CD14-positive monocyte (primary cell): ENCODE measurements at regions not wholly inside any gene's neighbourhood (a gene's known extent, or its start where the extent isn't known, plus 50 kb on each side); places are given as distances from the start of the nearest gene placed in this dataset.

ENCODE experiments used
- DNase-seq, 3 donors: peaks; one replicate each; pipeline ENCODE4 v3.0.0-alpha.2; 2011 to 2022
- H2AFZ ChIP-seq: 2 replicates; pipeline ENCODE4 v1.6.0; 2012; ENCODE audit warnings: mild to moderate bottlenecking, low read depth, low read length, inconsistent platforms; ENCODE audit not compliant: insufficient read depth, poor library complexity, severe bottlenecking
- H3K27ac ChIP-seq, 2 donors: 1 replicate in 1 of 2; 2 replicates in 1 of 2; pipeline ENCODE4 v1.5.1; 2012 to 2013; ENCODE audit warnings: low read length in 2 of 2, control low read depth in 1 of 2, inconsistent platforms in 1 of 2, low read depth in 1 of 2, mild to moderate bottlenecking in 1 of 2
- H3K27me3 ChIP-seq, 2 donors: one replicate each; pipeline versions ENCODE4 v1.6.0 to v1.6.1; 2011 to 2013; ENCODE audit warnings: low read length in 2 of 2; ENCODE audit not compliant: control insufficient read depth in 2 of 2, insufficient read depth in 2 of 2
- H3K36me3 ChIP-seq, 2 donors: replicated peaks in 1 of 2; 1 replicate in 1 of 2; 2 replicates in 1 of 2; pipeline versions ENCODE4 v1.5.1 to v1.6.1; 2012 to 2013; ENCODE audit warnings: low read length in 2 of 2, control low read depth in 1 of 2, inconsistent platforms in 1 of 2, mild to moderate bottlenecking in 1 of 2; ENCODE audit not compliant: insufficient read depth in 2 of 2, control insufficient read depth in 1 of 2
- H3K4me1 ChIP-seq, 2 donors: 1 replicate in 1 of 2; 2 replicates in 1 of 2; pipeline versions ENCODE4 v1.5.1 to v1.6.1; 2012 to 2013; ENCODE audit warnings: low read length in 2 of 2, control low read depth in 1 of 2, inconsistent platforms in 1 of 2, mild to moderate bottlenecking in 1 of 2, moderate library complexity in 1 of 2; ENCODE audit not compliant: insufficient read depth in 2 of 2, control insufficient read depth in 1 of 2
- H3K4me2 ChIP-seq: replicated peaks from 2 replicates; pipeline ENCODE3; 2012; ENCODE audit warnings: low read length, moderate library complexity, mild to moderate bottlenecking; ENCODE audit not compliant: poor library complexity, severe bottlenecking; ENCODE audit errors: extremely low read depth
- H3K4me3 ChIP-seq, 3 experiments: fragments of 200-600 bp in 1 of 3; sonication (generic) in 1 of 3; replicated peaks in 1 of 3; 1 replicate in 2 of 3; 2 replicates in 1 of 3; pipeline ENCODE4 v1.5.1; 2011 to 2013; ENCODE audit warnings: low read length in 3 of 3, mild to moderate bottlenecking in 3 of 3, control low read depth in 2 of 3, low read depth in 2 of 3, inconsistent platforms in 1 of 3, moderate library complexity in 1 of 3
- H3K79me2 ChIP-seq: 2 replicates; pipeline ENCODE4 v1.6.0; 2012; ENCODE audit warnings: mild to moderate bottlenecking, control low read depth, inconsistent platforms, low read length, moderate library complexity; ENCODE audit not compliant: insufficient read depth
- H3K9ac ChIP-seq: 2 replicates; pipeline ENCODE4 v1.6.0; 2017; ENCODE audit warnings: low read length, mild to moderate bottlenecking; ENCODE audit not compliant: insufficient read depth, poor library complexity, severe bottlenecking
- H3K9me3 ChIP-seq, 2 donors: replicated peaks in 1 of 2; 1 replicate in 1 of 2; 2 replicates in 1 of 2; pipeline versions ENCODE4 v1.5.1 to v1.6.1; 2012 to 2013; ENCODE audit warnings: low read length in 2 of 2, control low read depth in 1 of 2; ENCODE audit not compliant: control insufficient read depth in 1 of 2, insufficient read depth in 1 of 2
- H4K20me1 ChIP-seq: 2 replicates; pipeline ENCODE4 v1.6.0; 2012; ENCODE audit warnings: mild to moderate bottlenecking, low read length, control low read depth, moderate library complexity; ENCODE audit not compliant: insufficient read depth
- H3K27ac Mint-ChIP-seq, 7 donors: one replicate each; pipeline ENCODE4 v1.8.0; 2020; ENCODE audit warnings: mild to moderate bottlenecking in 7 of 7, mixed read lengths in 7 of 7, moderate library complexity in 6 of 7, inconsistent platforms in 2 of 7
- H3K27me3 Mint-ChIP-seq, 3 donors: one replicate each; pipeline ENCODE4 v1.8.0; 2021 to 2022; ENCODE audit warnings: low read depth in 3 of 3, mild to moderate bottlenecking in 3 of 3, mixed read lengths in 3 of 3, moderate library complexity in 3 of 3, inconsistent platforms in 1 of 3
- H3K36me3 Mint-ChIP-seq, 2 donors: one replicate each; pipeline ENCODE4 v1.8.0; 2020; ENCODE audit warnings: mixed read lengths in 2 of 2, inconsistent platforms in 1 of 2, mild to moderate bottlenecking in 1 of 2
- H3K4me1 Mint-ChIP-seq: one replicate; pipeline ENCODE4 v1.8.0; 2020; ENCODE audit warnings: mild to moderate bottlenecking, mixed read lengths
- H3K4me3 Mint-ChIP-seq, 2 donors: one replicate each; pipeline ENCODE4 v1.8.0; 2020; ENCODE audit warnings: mild to moderate bottlenecking in 2 of 2, mixed read lengths in 2 of 2, moderate library complexity in 1 of 2
- H3K9me3 Mint-ChIP-seq, 7 donors: one replicate each; pipeline ENCODE4 v1.8.0; 2020 to 2022; ENCODE audit warnings: mixed read lengths in 7 of 7, mild to moderate bottlenecking in 6 of 7, moderate library complexity in 6 of 7, inconsistent platforms in 2 of 7
- CTCF ChIP-seq: fragments of 200-600 bp; IDR thresholded peaks from one replicate; pipeline ENCODE4 v1.8.0; 2022; ENCODE audit warnings: antibody characterized with exemption, mild to moderate bottlenecking
- WGBS: methylation state at CpG from one replicate; pipeline ENCODE4 v1.1.5; 2013; ENCODE audit warnings: missing lambda C conversion rate; ENCODE audit not compliant: insufficient coverage; 5-methylcytosine and 5-hydroxymethylcytosine counted together
- intact Hi-C, 2 donors: fragments of 100-400 bp; cut with micrococcal nuclease; formaldehyde crosslinking; loops; one replicate each; pipeline versions ENCODE4 v1.15.0 to v1.15.1; 2023

- Histone ChIP-seq H3K4me2 (peak overlapping the region; percentile 20), H3K4me1 (peaks cover 10 to 13% of the 10 kb centered on the region in 2 donors), H3K36me3 (no peaks in the 10 kb centered on the region), H3K27ac (peak overlapping the region in 1 of 2 donors; percentile 61), H2AFZ (peak overlapping the region; percentile 46), H3K4me3 (no peak overlapping the region), H3K9ac (no peak overlapping the region), H4K20me1 (no peaks in the 10 kb centered on the region), H3K79me2 (no peaks in the 10 kb centered on the region), H3K27me3 (no peaks in the 10 kb centered on the region), H3K9me3 (no peaks in the 10 kb centered on the region)
- intact Hi-C loops, result no loop called here
- peak overlapping the region in 5 of 7 donors; percentile 30 to 80 (median 68) for H3K27ac Mint-ChIP-seq
- peaks cover 0 to 12% (median 5%) of the 10 kb centered on the region in 7 donors for H3K9me3 Mint-ChIP-seq
- H3K36me3 Mint-ChIP-seq, result no peaks in the 10 kb centered on the region
- H3K27me3 Mint-ChIP-seq, result no peaks in the 10 kb centered on the region
- no CpG with 5 or more reads among the region's 1 CpG for WGBS
- no peak for TF ChIP-seq CTCF
- DNase-seq, result peak; percentile 4 to 35 (median 24)
- H3K4me1 Mint-ChIP-seq, result peaks cover 15% of the 10 kb centered on the region
- peak overlapping the region in 1 of 2 donors; percentile 64 for H3K4me3 Mint-ChIP-seq
Observed at GRCh38 chr7:36802459-36803135, 78.3 kb upstream of the AOAH start.

- H3K4me2 ChIP-seq, result peak overlapping the region; percentile 35
- WGBS, result 100% methylated on average over 1 of the region's 4 CpGs
- H3K27ac ChIP-seq, result peak overlapping the region in 1 of 2 donors; percentile 23
- no peak overlapping the region for H3K9ac ChIP-seq
- Mint-ChIP-seq H3K4me3 (no peak overlapping the region), H3K27ac (peak overlapping the region in 2 of 7 donors; percentile 26 to 55), H3K36me3 (no peaks in the 10 kb centered on the region), H3K27me3 (peaks cover 0 to 3% (median 0%) of the 10 kb centered on the region in 3 donors), H3K9me3 (peaks cover 0 to 14% (median 3%) of the 10 kb centered on the region in 7 donors), H3K4me1 (peaks cover 24% of the 10 kb centered on the region)
- H3K4me3 ChIP-seq, result peak overlapping the region in 1 of 3 experiments; percentile 23
- H4K20me1 ChIP-seq, result no peaks in the 10 kb centered on the region
- no peak for TF ChIP-seq CTCF
- H3K27me3 ChIP-seq, result no peaks in the 10 kb centered on the region
- H3K4me1 ChIP-seq, result peaks cover 12 to 19% of the 10 kb centered on the region in 2 donors
- intact Hi-C loops, result no loop called here
- no peaks in the 10 kb centered on the region for H3K9me3 ChIP-seq
- H3K36me3 ChIP-seq, result no peaks in the 10 kb centered on the region
- H2AFZ ChIP-seq, result peak overlapping the region; percentile 36
- DNase-seq, result no peak
- no peaks in the 10 kb centered on the region for H3K79me2 ChIP-seq
Observed at GRCh38 chr7:36796850-36797536, 72.7 kb upstream of the AOAH start.
